ENCODE measurements at regions not wholly inside any gene's neighbourhood (a gene's known extent, or its start where the extent isn't known, plus 50 kb on each side); places are given as distances from the start of the nearest gene placed in this dataset.

GRCh38 chr16:5775916-5776315, 678.3 kb upstream of the EEF2KMT start:
- no peak overlapping the region for H3K4me3 ChIP-seq (ENCODE audit: low read depth in 1 of 3, low read length in 3 of 3)
- DNase-seq: no peak
- H3K27me3 ChIP-seq (ENCODE audit: control insufficient read depth in 3 of 3, insufficient read depth in 3 of 3, low read length in 3 of 3): no peaks in the 10 kb centered on the region
- no peaks in the 10 kb centered on the region for H3K4me1 ChIP-seq (ENCODE audit: control insufficient read depth in 3 of 3, insufficient read depth in 2 of 3, low read depth in 1 of 3, low read length in 2 of 3)
- H3K36me3 ChIP-seq (ENCODE audit: control insufficient read depth in 3 of 3, insufficient read depth in 2 of 3, low read depth in 1 of 3, low read length in 3 of 3): no peaks in the 10 kb centered on the region
- H3K9me3 ChIP-seq (ENCODE audit: control insufficient read depth in 2 of 2, insufficient read depth in 1 of 2, low read depth in 1 of 2, low read length in 1 of 2): no peaks in the 10 kb centered on the region
- WGBS, 3 donors: 56 to 69% (median 63%) methylated on average over 5 of the region's 5 CpGs
- FAIRE-seq: no peak
- H3K27ac ChIP-seq (ENCODE audit: low read depth in 1 of 3, low read length in 2 of 3): no peak overlapping the region

GRCh38 chr16:5770118-5770517, 672.5 kb upstream of the EEF2KMT start:
- no peaks in the 10 kb centered on the region for H3K4me1 ChIP-seq (ENCODE audit: control insufficient read depth in 3 of 3, insufficient read depth in 2 of 3, low read depth in 1 of 3, low read length in 2 of 3)
- 68 to 86% (median 80%) methylated on average over 2 of the region's 2 CpGs for WGBS, 3 donors
- no peaks in the 10 kb centered on the region for H3K36me3 ChIP-seq (ENCODE audit: control insufficient read depth in 3 of 3, insufficient read depth in 2 of 3, low read depth in 1 of 3, low read length in 3 of 3)
- FAIRE-seq (no peak), DNase-seq (no peak)
- no peak overlapping the region for H3K4me3 ChIP-seq (ENCODE audit: low read depth in 1 of 3, low read length in 3 of 3)
- H3K27ac ChIP-seq (ENCODE audit: low read depth in 1 of 3, low read length in 2 of 3): no peak overlapping the region
- H3K27me3 ChIP-seq (ENCODE audit: control insufficient read depth in 3 of 3, insufficient read depth in 3 of 3, low read length in 3 of 3): no peaks in the 10 kb centered on the region
- no peaks in the 10 kb centered on the region for H3K9me3 ChIP-seq (ENCODE audit: control insufficient read depth in 2 of 2, insufficient read depth in 1 of 2, low read depth in 1 of 2, low read length in 1 of 2)

- Histone ChIP-seq H3K36me3 (ENCODE audit: control insufficient read depth in 3 of 3, insufficient read depth in 2 of 3, low read depth in 1 of 3, low read length in 3 of 3) (no peaks in the 10 kb centered on the region), H3K4me1 (ENCODE audit: control insufficient read depth in 3 of 3, insufficient read depth in 2 of 3, low read depth in 1 of 3, low read length in 2 of 3) (no peaks in the 10 kb centered on the region), H3K27ac (ENCODE audit: low read depth in 1 of 3, low read length in 2 of 3) (no peak overlapping the region), H3K27me3 (ENCODE audit: control insufficient read depth in 3 of 3, insufficient read depth in 3 of 3, low read length in 3 of 3) (no peaks in the 10 kb centered on the region), H3K4me3 (ENCODE audit: low read depth in 1 of 3, low read length in 3 of 3) (no peak overlapping the region), H3K9me3 (ENCODE audit: control insufficient read depth in 2 of 2, insufficient read depth in 1 of 2, low read depth in 1 of 2, low read length in 1 of 2) (no peaks in the 10 kb centered on the region)
- WGBS, 3 donors: 80 to 86% (median 82%) methylated on average over 5 of the region's 5 CpGs
- DNase-seq (no peak), FAIRE-seq (no peak)
These were observed 671.9 kb upstream of the EEF2KMT start for GRCh38 chr16:5769513-5769912.

GRCh38 chr16:5768445-5768844, 670.9 kb upstream of the EEF2KMT start:
- H3K36me3 ChIP-seq (ENCODE audit: control insufficient read depth in 3 of 3, insufficient read depth in 2 of 3, low read depth in 1 of 3, low read length in 3 of 3): no peaks in the 10 kb centered on the region
- H3K27ac ChIP-seq (ENCODE audit: low read depth in 1 of 3, low read length in 2 of 3): no peak overlapping the region
- H3K4me1 ChIP-seq (ENCODE audit: control insufficient read depth in 3 of 3, insufficient read depth in 2 of 3, low read depth in 1 of 3, low read length in 2 of 3): no peaks in the 10 kb centered on the region
- no peak overlapping the region for H3K4me3 ChIP-seq (ENCODE audit: low read depth in 1 of 3, low read length in 3 of 3)
- no peak for DNase-seq
- H3K27me3 ChIP-seq (ENCODE audit: control insufficient read depth in 3 of 3, insufficient read depth in 3 of 3, low read length in 3 of 3): no peaks in the 10 kb centered on the region
- WGBS, 3 donors: 58 to 70% (median 61%) methylated on average over 7 of the region's 7 CpGs
- no peaks in the 10 kb centered on the region for H3K9me3 ChIP-seq (ENCODE audit: control insufficient read depth in 2 of 2, insufficient read depth in 1 of 2, low read depth in 1 of 2, low read length in 1 of 2)
- no peak for FAIRE-seq

- FAIRE-seq: no peak
- no peak overlapping the region for H3K27ac ChIP-seq (ENCODE audit: low read depth in 1 of 3, low read length in 2 of 3)
- H3K27me3 ChIP-seq (ENCODE audit: control insufficient read depth in 3 of 3, insufficient read depth in 3 of 3, low read length in 3 of 3): no peaks in the 10 kb centered on the region
These were observed 665.6 kb upstream of the EEF2KMT start for GRCh38 chr16:5763176-5763575.

GRCh38 chr16:5762362-5762761, 664.8 kb upstream of the EEF2KMT start:
- Histone ChIP-seq H3K27ac (ENCODE audit: low read depth in 1 of 3, low read length in 2 of 3) (no peak overlapping the region), H3K4me1 (ENCODE audit: control insufficient read depth in 3 of 3, insufficient read depth in 2 of 3, low read depth in 1 of 3, low read length in 2 of 3) (no peaks in the 10 kb centered on the region), H3K27me3 (ENCODE audit: control insufficient read depth in 3 of 3, insufficient read depth in 3 of 3, low read length in 3 of 3) (no peaks in the 10 kb centered on the region), H3K4me3 (ENCODE audit: low read depth in 1 of 3, low read length in 3 of 3) (no peak overlapping the region), H3K36me3 (ENCODE audit: control insufficient read depth in 3 of 3, insufficient read depth in 2 of 3, low read depth in 1 of 3, low read length in 3 of 3) (no peaks in the 10 kb centered on the region), H3K9me3 (ENCODE audit: control insufficient read depth in 2 of 2, insufficient read depth in 1 of 2, low read depth in 1 of 2, low read length in 1 of 2) (no peaks in the 10 kb centered on the region)
- no peak for FAIRE-seq
- DNase-seq: no peak
- 73 to 80% (median 76%) methylated on average over 10 of the region's 10 CpGs for WGBS, 3 donors

More at GRCh38 chr16:5763176-5763575, 665.6 kb upstream of the EEF2KMT start:
- Histone ChIP-seq H3K4me1 (ENCODE audit: control insufficient read depth in 3 of 3, insufficient read depth in 2 of 3, low read depth in 1 of 3, low read length in 2 of 3) (no peaks in the 10 kb centered on the region), H3K9me3 (ENCODE audit: control insufficient read depth in 2 of 2, insufficient read depth in 1 of 2, low read depth in 1 of 2, low read length in 1 of 2) (no peaks in the 10 kb centered on the region), H3K36me3 (ENCODE audit: control insufficient read depth in 3 of 3, insufficient read depth in 2 of 3, low read depth in 1 of 3, low read length in 3 of 3) (no peaks in the 10 kb centered on the region), H3K4me3 (ENCODE audit: low read depth in 1 of 3, low read length in 3 of 3) (no peak overlapping the region)
- DNase-seq: no peak
- 73 to 77% (median 76%) methylated on average over 11 of the region's 11 CpGs for WGBS, 3 donors

GRCh38 chr16:5761592-5761991, 664.0 kb upstream of the EEF2KMT start:
- Histone ChIP-seq H3K27ac (ENCODE audit: low read depth in 1 of 3, low read length in 2 of 3) (no peak overlapping the region), H3K36me3 (ENCODE audit: control insufficient read depth in 3 of 3, insufficient read depth in 2 of 3, low read depth in 1 of 3, low read length in 3 of 3) (no peaks in the 10 kb centered on the region), H3K4me1 (ENCODE audit: control insufficient read depth in 3 of 3, insufficient read depth in 2 of 3, low read depth in 1 of 3, low read length in 2 of 3) (no peaks in the 10 kb centered on the region), H3K4me3 (ENCODE audit: low read depth in 1 of 3, low read length in 3 of 3) (no peak overlapping the region), H3K27me3 (ENCODE audit: control insufficient read depth in 3 of 3, insufficient read depth in 3 of 3, low read length in 3 of 3) (no peaks in the 10 kb centered on the region), H3K9me3 (ENCODE audit: control insufficient read depth in 2 of 2, insufficient read depth in 1 of 2, low read depth in 1 of 2, low read length in 1 of 2) (no peaks in the 10 kb centered on the region)
- DNase-seq: no peak
- WGBS, 3 donors: 51 to 74% (median 58%) methylated on average over 2 of the region's 2 CpGs
- FAIRE-seq: no peak

GRCh38 chr16:5758281-5758680, 660.7 kb upstream of the EEF2KMT start:
- Histone ChIP-seq H3K4me3 (ENCODE audit: low read depth in 1 of 3, low read length in 3 of 3) (no peak overlapping the region), H3K27me3 (ENCODE audit: control insufficient read depth in 3 of 3, insufficient read depth in 3 of 3, low read length in 3 of 3) (no peaks in the 10 kb centered on the region), H3K36me3 (ENCODE audit: control insufficient read depth in 3 of 3, insufficient read depth in 2 of 3, low read depth in 1 of 3, low read length in 3 of 3) (no peaks in the 10 kb centered on the region), H3K9me3 (ENCODE audit: control insufficient read depth in 2 of 2, insufficient read depth in 1 of 2, low read depth in 1 of 2, low read length in 1 of 2) (no peaks in the 10 kb centered on the region), H3K4me1 (ENCODE audit: control insufficient read depth in 3 of 3, insufficient read depth in 2 of 3, low read depth in 1 of 3, low read length in 2 of 3) (no peaks in the 10 kb centered on the region), H3K27ac (ENCODE audit: low read depth in 1 of 3, low read length in 2 of 3) (no peak overlapping the region)
- DNase-seq (no peak), FAIRE-seq (no peak)
- WGBS, 3 donors: 82 to 88% (median 86%) methylated on average over 4 of the region's 4 CpGs

- no peaks in the 10 kb centered on the region for H3K9me3 ChIP-seq (ENCODE audit: control insufficient read depth in 2 of 2, insufficient read depth in 1 of 2, low read depth in 1 of 2, low read length in 1 of 2)
- WGBS, 3 donors: 58 to 64% (median 59%) methylated on average over 5 of the region's 5 CpGs
- H3K36me3 ChIP-seq (ENCODE audit: control insufficient read depth in 3 of 3, insufficient read depth in 2 of 3, low read depth in 1 of 3, low read length in 3 of 3): no peaks in the 10 kb centered on the region
- H3K4me1 ChIP-seq (ENCODE audit: control insufficient read depth in 3 of 3, insufficient read depth in 2 of 3, low read depth in 1 of 3, low read length in 2 of 3): no peaks in the 10 kb centered on the region
- H3K27me3 ChIP-seq (ENCODE audit: control insufficient read depth in 3 of 3, insufficient read depth in 3 of 3, low read length in 3 of 3): no peaks in the 10 kb centered on the region
- no peak for FAIRE-seq
- no peak overlapping the region for H3K27ac ChIP-seq (ENCODE audit: low read depth in 1 of 3, low read length in 2 of 3)
- no peak for DNase-seq
- no peak overlapping the region for H3K4me3 ChIP-seq (ENCODE audit: low read depth in 1 of 3, low read length in 3 of 3)
These were observed 659.4 kb upstream of the EEF2KMT start for GRCh38 chr16:5756969-5757368.

Measured in small intestine (tissue), 7 donors.